ENCODE measurements at regions not wholly inside any gene's neighbourhood (a gene's known extent, or its start where the extent isn't known, plus 50 kb on each side); places are given as distances from the start of the nearest gene placed in this dataset.

DNA sequence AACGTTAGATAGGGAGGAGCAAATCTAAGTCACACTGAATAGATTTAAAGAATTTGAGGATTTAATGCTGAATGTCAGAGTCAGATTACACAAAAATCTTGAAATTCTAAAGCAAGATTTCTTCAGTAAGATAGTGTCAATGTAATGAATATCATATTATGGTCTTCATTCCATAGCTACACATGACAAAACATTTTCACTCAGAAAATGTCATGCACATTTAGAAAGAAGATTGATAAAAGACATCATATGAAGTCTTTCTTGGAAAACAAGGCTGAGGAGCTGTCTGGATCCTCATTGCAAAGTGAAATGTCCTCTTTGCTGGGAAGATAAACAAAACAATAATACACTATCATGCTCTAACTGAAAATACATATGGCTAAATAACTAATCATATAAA is 1006.9 kb downstream of the PCDH7 start:
- Mint-ChIP-seq H3K36me3 (ENCODE audit: insufficient read depth in 1 of 3, low read depth in 3 of 3) (no peaks in the 10 kb centered on the region), H3K27ac (no peak overlapping the region), H3K9me3 (peaks cover 0 to 3% of the 10 kb centered on the region in 2 experiments; a peak in 1 of 5 replicates), H3K27me3 (ENCODE audit: low read depth) (no peaks in the 10 kb centered on the region), H3K4me3 (no peak overlapping the region), H3K4me1 (no peaks in the 10 kb centered on the region)
- Histone ChIP-seq H4K5ac (ENCODE audit: insufficient read length, low read depth, low read length) (no peak overlapping the region), H2BK5ac (ENCODE audit: insufficient read length, low read length) (no peak overlapping the region), H4K20me1 (ENCODE audit: control insufficient read depth, insufficient read depth, insufficient read length) (no peaks in the 10 kb centered on the region), H3K56ac (ENCODE audit: insufficient read length, low read depth, low read length) (no peak overlapping the region), H3K4me1 (ENCODE audit: insufficient read depth, low read length) (no peaks in the 10 kb centered on the region), H4K91ac (ENCODE audit: insufficient read length, low read depth, low read length) (no peak overlapping the region), H2BK15ac (ENCODE audit: low read depth, low read length) (no peak overlapping the region), H3K27ac (ENCODE audit: insufficient read length, low read depth, low read length) (no peak overlapping the region), H3K4ac (ENCODE audit: low read depth, low read length) (no peak overlapping the region), H3K79me2 (ENCODE audit: insufficient read depth, low read length) (no peaks in the 10 kb centered on the region), H2BK12ac (ENCODE audit: insufficient read length, low read depth, low read length) (no peak overlapping the region), H3K23me2 (ENCODE audit: insufficient read length, low read depth, low read length, poor library complexity, severe bottlenecking) (no peaks in the 10 kb centered on the region), H3K79me1 (ENCODE audit: insufficient read depth, low read depth, low read length, poor library complexity, severe bottlenecking) (no peaks in the 10 kb centered on the region), H3K14ac (ENCODE audit: insufficient read depth, low read length) (no peak overlapping the region), H3K4me2 (ENCODE audit: insufficient read depth, insufficient read length, low read length) (no peak overlapping the region), H3T11ph (ENCODE audit: low read length) (no peak overlapping the region), H2AK5ac (ENCODE audit: insufficient read length, low read length) (no peak overlapping the region), H2AFZ (ENCODE audit: low read length) (no peak overlapping the region), H3K9me3 (ENCODE audit: control insufficient read depth, low read depth, low read length) (no peaks in the 10 kb centered on the region), H4K8ac (replicated peaks; ENCODE audit: insufficient read length, low read depth, low read length) (no peak overlapping the region), H3K27me3 (ENCODE audit: insufficient read depth, low read length) (no peaks in the 10 kb centered on the region), H3K23ac (ENCODE audit: insufficient read length, low read depth, low read length) (no peak overlapping the region), H3K18ac (ENCODE audit: insufficient read length, low read depth, low read length) (no peak overlapping the region), H2BK20ac (ENCODE audit: low read depth, low read length, poor library complexity, severe bottlenecking) (no peak overlapping the region), H2BK120ac (ENCODE audit: low read depth, low read length, poor library complexity, severe bottlenecking) (no peak overlapping the region), H3K9ac (ENCODE audit: extremely low read depth, insufficient read length, low read length) (no peak overlapping the region)
- TF ChIP-seq, protein P1, sequence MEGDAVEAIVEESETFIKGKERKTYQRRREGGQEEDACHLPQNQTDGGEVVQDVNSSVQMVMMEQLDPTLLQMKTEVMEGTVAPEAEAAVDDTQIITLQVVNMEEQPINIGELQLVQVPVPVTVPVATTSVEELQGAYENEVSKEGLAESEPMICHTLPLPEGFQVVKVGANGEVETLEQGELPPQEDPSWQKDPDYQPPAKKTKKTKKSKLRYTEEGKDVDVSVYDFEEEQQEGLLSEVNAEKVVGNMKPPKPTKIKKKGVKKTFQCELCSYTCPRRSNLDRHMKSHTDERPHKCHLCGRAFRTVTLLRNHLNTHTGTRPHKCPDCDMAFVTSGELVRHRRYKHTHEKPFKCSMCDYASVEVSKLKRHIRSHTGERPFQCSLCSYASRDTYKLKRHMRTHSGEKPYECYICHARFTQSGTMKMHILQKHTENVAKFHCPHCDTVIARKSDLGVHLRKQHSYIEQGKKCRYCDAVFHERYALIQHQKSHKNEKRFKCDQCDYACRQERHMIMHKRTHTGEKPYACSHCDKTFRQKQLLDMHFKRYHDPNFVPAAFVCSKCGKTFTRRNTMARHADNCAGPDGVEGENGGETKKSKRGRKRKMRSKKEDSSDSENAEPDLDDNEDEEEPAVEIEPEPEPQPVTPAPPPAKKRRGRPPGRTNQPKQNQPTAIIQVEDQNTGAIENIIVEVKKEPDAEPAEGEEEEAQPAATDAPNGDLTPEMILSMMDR (conservative IDR thresholded peaks at IDR 0.05), result no peak
- WGBS (ENCODE audit: extremely low coverage, insufficient read length, low lambda C conversion rate), result no CpG with 5 or more reads among the region's 1 CpG
- DNase-seq, result no peak

Measured in H9 (cell line).